Nephron progenitor cell (in vitro differentiated cells): ENCODE measurements at regions not wholly inside any gene's neighbourhood (a gene's known extent, or its start where the extent isn't known, plus 50 kb on each side); places are given as distances from the start of the nearest gene placed in this dataset.

Experiments
- DNase-seq: peaks from one replicate; pipeline ENCODE4 v3.0.0; 2021
- H3K27ac Mint-ChIP-seq: 2 replicates; pipeline ENCODE4 v1.8.0; 2021; ENCODE audit warnings: mild to moderate bottlenecking, moderate library complexity, mixed read lengths
- H3K27me3 Mint-ChIP-seq: 2 replicates; pipeline ENCODE4 v1.8.0; 2021; ENCODE audit warnings: mild to moderate bottlenecking, low read depth, mixed read lengths; ENCODE audit not compliant: poor library complexity
- H3K36me3 Mint-ChIP-seq: 2 replicates; pipeline ENCODE4 v1.8.0; 2021; ENCODE audit warnings: low read depth, mixed read lengths
- H3K4me1 Mint-ChIP-seq: 2 replicates; pipeline ENCODE4 v1.8.0; 2021; ENCODE audit warnings: mixed read lengths
- H3K4me3 Mint-ChIP-seq: 2 replicates; pipeline ENCODE4 v1.8.0; 2021; ENCODE audit warnings: mild to moderate bottlenecking, moderate library complexity, mixed read lengths
- H3K9me3 Mint-ChIP-seq: 2 replicates; pipeline ENCODE4 v1.8.0; 2021; ENCODE audit warnings: mild to moderate bottlenecking, moderate library complexity, mixed read lengths
- TF ChIP-seq, protein P1 (sequence below): fragments of 200-600 bp; sonication (generic); IDR thresholded peaks from 2 replicates; pipeline ENCODE4 v1.5.0; 2021; ENCODE audit warnings: antibody characterized with exemption

DNA sequence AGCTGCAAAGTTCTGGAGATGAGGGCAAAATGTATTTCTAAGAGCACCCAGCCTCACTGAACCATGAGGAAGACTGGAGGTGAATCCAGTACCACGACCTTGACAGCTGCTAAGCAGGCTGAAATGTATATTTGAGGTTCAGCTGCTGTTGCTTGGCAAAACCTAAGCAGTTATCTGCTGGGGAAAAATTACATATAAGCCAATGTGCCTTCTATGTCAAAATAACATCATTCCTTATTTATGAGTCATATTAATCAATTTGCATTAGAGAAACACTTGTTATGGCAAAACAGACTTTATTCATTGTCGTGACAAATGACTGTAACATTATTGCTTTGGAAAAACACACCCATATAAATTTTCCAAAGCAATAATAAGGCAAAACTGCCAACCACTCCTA lies 560.5 kb upstream of the NR5A2 start:
- Mint-ChIP-seq H3K9me3 (peaks cover 12% of the 10 kb centered on the region), H3K4me1 (peaks cover 5% of the 10 kb centered on the region), H3K27ac (no peak overlapping the region), H3K27me3 (no peaks in the 10 kb centered on the region), H3K4me3 (no peak overlapping the region), H3K36me3 (no peaks in the 10 kb centered on the region)
- TF ChIP-seq, protein P1, sequence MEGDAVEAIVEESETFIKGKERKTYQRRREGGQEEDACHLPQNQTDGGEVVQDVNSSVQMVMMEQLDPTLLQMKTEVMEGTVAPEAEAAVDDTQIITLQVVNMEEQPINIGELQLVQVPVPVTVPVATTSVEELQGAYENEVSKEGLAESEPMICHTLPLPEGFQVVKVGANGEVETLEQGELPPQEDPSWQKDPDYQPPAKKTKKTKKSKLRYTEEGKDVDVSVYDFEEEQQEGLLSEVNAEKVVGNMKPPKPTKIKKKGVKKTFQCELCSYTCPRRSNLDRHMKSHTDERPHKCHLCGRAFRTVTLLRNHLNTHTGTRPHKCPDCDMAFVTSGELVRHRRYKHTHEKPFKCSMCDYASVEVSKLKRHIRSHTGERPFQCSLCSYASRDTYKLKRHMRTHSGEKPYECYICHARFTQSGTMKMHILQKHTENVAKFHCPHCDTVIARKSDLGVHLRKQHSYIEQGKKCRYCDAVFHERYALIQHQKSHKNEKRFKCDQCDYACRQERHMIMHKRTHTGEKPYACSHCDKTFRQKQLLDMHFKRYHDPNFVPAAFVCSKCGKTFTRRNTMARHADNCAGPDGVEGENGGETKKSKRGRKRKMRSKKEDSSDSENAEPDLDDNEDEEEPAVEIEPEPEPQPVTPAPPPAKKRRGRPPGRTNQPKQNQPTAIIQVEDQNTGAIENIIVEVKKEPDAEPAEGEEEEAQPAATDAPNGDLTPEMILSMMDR = no peak
- no peak for DNase-seq

DNA sequence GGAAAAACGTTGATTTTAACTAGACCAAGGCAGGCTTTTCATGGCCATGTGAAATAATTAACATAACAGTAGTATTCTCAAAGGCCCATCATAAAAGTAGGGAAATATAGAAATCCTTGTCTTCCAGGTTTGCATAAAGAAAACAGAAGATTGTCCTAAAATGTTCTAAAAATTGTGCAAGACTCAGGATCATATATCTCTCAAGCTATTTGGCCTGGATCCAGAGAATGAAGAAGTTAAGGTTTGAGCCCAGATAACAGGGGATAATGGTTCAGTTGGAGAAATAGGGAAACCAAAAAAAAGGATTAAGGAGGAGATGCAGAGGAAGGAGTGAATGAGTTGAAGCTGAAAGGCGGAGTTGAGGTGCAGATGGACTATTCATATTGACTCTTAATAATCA lies 555.5 kb upstream of the NR5A2 start:
- DNase-seq = no peak
- Mint-ChIP-seq H3K4me3 (no peak overlapping the region), H3K27ac (no peak overlapping the region), H3K36me3 (no peaks in the 10 kb centered on the region), H3K9me3 (no peaks in the 10 kb centered on the region), H3K4me1 (no peaks in the 10 kb centered on the region), H3K27me3 (no peaks in the 10 kb centered on the region)
- TF ChIP-seq, protein P1 = no peak

DNA sequence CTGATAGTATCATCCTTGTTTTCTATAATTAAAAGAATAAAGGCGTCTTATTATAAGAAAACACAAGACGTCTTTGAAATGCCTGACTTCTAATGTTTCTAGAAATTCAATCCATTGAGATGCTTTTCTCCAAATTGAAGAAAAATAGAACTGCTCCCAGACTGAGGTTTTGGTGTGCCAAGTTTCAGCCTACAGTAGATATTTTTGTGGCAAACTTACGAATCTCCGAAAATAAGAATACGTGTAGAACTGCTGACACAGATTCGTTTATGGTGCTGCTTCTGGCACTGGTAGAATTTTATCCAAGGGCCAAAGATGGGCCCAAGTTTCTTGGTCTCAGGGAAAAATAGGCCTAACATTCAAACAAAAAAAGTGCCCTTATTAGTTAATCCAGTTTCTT lies 554.5 kb upstream of the NR5A2 start:
- Mint-ChIP-seq H3K4me1 (no peaks in the 10 kb centered on the region), H3K4me3 (no peak overlapping the region), H3K9me3 (no peaks in the 10 kb centered on the region), H3K36me3 (no peaks in the 10 kb centered on the region), H3K27ac (no peak overlapping the region), H3K27me3 (no peaks in the 10 kb centered on the region)
- no peak for DNase-seq
- TF ChIP-seq, protein P1 = no peak

DNA sequence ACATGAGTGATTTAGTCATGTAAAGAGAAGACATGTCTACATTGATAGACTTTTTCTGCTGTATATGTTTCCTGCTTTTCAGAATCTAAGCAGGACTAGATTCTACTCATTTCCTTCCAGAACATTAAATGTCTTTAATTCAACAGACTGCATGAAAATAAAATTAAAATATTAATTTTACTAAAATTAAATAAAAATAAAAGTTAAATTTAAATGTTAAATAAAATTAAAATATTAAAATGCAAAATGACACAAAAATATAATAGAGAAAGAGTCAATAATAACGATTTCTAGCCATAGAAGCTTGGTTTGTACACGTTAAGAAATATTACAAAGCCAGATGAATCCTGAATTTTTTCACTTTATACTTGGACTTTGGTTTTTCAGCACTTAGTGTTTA lies 552.8 kb upstream of the NR5A2 start:
- Mint-ChIP-seq H3K27ac (no peak overlapping the region), H3K4me3 (no peak overlapping the region), H3K36me3 (no peaks in the 10 kb centered on the region), H3K4me1 (no peaks in the 10 kb centered on the region), H3K9me3 (no peaks in the 10 kb centered on the region), H3K27me3 (no peaks in the 10 kb centered on the region)
- TF ChIP-seq, protein P1 = no peak
- no peak for DNase-seq

DNA sequence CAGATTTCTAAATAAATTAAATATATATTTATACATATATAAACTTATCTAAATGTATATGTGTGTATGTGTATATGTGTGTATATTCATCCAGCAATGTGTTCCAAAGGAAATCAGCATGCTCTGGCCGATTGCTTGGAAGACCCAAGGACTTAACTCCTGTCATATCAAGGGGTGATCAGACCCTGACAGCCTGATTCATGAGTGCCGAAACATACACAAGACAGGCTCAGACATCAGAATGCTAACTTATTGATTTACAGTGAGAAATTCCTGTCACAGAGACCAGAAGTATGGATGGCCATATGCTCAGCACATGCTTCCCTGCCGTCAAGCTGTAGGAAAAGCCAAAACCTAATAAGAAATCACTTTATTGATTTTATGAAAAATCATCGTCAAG lies 545.1 kb upstream of the NR5A2 start:
- no peaks in the 10 kb centered on the region for H3K9me3 Mint-ChIP-seq
- no peaks in the 10 kb centered on the region for H3K4me1 Mint-ChIP-seq
- no peak overlapping the region for H3K27ac Mint-ChIP-seq
- DNase-seq = no peak
- H3K4me3 Mint-ChIP-seq = no peak overlapping the region
- TF ChIP-seq, protein P1 = no peak
- H3K36me3 Mint-ChIP-seq = no peaks in the 10 kb centered on the region
- H3K27me3 Mint-ChIP-seq = no peaks in the 10 kb centered on the region

DNA sequence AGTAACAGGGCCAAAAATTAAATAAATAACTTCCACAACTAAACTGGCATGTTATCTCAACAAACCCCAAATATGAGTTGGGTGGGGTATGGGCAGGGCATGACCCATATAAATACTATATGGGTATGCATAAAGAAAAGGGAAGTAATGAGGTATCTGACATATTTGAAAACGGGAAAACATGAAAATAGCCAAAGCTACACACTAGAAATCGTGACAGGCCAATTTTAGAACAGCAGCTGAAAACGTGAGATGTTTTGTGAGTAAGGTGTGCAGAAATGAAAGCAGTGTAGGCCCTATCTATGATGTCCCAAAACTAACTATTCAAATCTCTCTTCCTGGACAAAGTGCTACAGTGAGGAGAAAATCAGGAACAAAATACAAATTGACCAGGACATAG lies 537.9 kb upstream of the NR5A2 start:
- TF ChIP-seq, protein P1 = no peak
- H3K4me3 Mint-ChIP-seq = no peak overlapping the region

More for the DNA sequence above, 537.9 kb upstream of the NR5A2 start:
- Mint-ChIP-seq H3K27ac (no peak overlapping the region), H3K4me1 (no peaks in the 10 kb centered on the region), H3K36me3 (peaks cover 5% of the 10 kb centered on the region), H3K9me3 (peaks cover 18% of the 10 kb centered on the region), H3K27me3 (no peaks in the 10 kb centered on the region)
- DNase-seq = no peak
